Amniotic epithelial cell (primary cell): ENCODE measurements at regions not wholly inside any gene's neighbourhood (a gene's known extent, or its start where the extent isn't known, plus 50 kb on each side); places are given as distances from the start of the nearest gene placed in this dataset.

Experiments
- DNase-seq: peaks from one replicate; pipeline ENCODE4 v3.0.0-alpha.2; 2010; ENCODE audit warnings: low read depth

DNA sequence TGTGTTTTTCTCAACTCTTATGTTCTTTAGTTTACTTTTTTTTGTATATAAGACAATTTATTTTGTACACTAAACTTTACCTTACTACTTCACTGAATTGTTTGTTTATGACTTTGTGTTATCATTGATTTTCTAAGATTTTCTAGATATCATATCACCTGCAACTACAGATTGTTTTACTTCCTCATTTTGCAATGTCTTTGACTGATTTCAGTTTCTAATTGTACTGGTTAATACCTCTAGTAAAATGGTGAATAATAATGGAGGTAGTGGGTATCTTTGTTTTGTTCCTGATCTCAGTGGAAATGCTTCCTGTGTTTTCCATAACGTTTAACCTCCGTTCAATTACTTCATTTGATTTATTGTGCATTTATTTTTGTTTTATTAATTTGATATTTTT is 490.2 kb downstream of the TLL1 start:
- no peak for DNase-seq

DNA sequence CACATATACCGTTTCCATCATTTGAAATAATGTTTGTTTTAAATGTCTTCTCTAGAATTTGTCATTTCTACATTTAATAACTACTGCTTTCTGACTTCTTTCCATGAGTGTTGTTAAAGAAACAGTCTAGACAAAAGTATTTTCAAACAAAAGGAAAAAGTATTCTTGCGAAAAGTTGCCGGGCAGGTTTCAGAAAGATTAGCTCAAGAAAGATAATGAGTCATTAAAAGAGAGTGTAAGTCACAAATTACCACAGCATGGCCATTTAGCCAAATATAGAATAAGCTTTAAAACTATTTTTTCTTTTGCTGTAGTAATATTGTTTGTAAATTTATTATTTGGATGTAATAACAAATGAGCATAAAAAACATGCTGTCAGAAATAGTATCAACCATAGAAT is 493.0 kb downstream of the TLL1 start:
- no peak for DNase-seq

DNA sequence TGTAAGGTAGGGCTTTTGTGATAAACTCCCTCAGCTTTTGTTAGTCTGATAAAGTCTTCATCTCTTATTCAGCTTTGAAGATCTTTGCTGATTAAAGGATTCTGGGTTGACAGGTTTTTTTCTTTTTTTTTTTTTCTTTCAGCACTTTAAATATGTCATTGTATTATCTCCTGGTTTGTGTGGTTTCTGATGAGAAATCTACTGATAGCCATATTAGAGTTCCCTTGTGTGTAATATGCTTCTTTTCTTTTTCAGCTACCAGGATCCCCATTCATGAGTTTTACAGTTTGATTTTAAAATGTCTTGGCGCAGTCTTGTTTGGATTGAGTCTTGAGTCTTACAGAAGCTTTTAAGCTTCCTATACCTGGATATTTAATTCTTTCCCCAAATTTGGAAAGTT is 504.5 kb downstream of the TLL1 start:
- DNase-seq, result peak; percentile 3

DNA sequence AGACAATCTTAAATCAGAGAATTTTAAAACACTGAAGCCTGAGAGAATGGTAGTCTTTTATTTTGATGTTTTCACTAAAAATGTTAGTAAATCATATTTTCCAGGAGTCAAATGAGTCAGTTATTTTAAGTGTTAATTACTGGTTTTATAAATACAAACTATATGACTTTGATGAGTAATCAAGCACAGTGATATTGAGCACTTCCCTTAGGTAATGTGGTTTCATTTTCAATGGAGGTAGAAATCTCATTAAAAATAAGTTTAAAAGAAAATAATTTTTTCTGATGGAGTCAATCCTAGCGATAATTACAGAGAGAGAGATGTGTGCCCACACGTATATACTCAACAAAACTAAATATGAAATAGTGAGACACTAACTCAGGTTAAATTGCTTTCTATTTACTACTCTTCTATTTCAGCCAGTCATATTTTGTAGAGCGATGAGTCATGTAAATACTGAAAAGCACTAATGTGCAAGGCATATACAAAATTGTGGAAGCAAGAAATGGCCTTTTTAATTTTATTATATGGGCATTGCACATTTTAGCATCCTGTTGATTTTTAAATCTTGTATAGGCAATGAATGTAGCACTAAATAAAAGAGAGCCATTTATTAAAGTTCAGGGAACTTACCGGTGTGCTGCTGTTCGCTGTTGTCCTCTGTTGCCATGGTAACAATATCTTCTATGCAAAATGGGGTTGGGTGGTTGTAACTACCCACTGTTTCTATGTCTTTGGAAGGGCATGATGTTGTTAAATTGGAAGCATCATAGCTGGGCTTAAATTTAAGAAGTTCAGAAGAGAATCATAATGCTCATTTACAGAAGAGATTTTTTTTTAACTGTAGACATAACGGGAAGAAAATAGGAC is 513.7 kb downstream of the TLL1 start:
- peak; percentile 1 for DNase-seq

DNA sequence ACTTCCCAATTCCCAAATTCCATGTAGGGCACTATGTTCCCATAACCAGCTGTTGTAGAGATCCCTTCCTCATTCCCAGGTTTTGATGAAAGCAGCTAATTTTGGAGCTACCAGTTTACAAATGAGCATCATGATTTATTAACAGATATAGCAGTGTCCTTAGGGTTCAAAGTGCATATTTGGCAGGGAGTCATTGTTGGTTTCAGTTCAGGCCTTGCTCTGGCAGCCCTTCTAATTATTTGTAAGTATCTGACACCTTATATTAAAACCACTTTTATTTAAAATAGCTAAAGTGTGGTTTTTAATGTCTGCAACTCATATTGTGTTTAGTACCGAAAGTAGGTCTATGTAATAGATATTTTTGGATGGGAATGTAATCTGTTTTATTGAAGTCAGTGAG is 518.5 kb downstream of the TLL1 start:
- DNase-seq, result no peak

DNA sequence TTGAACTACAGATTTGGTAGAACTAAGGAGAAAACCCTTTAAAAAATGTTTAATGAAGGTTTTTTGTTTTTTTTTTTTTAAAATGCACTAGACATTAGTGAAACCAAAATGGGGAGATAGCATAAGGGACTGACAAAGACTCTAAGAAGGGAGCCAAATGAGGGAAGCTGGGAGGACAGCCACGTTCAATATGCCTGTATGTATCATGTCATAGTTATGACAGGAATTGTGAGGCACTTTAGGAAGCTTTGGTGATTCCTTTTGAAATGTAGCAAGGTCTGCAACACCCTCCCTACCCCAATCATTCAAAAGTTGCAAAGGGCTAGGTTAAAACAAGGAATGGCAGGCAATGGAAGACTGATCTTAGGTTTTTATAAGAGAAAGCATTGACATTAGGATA is 526.0 kb downstream of the TLL1 start:
- DNase-seq, result no peak

DNA sequence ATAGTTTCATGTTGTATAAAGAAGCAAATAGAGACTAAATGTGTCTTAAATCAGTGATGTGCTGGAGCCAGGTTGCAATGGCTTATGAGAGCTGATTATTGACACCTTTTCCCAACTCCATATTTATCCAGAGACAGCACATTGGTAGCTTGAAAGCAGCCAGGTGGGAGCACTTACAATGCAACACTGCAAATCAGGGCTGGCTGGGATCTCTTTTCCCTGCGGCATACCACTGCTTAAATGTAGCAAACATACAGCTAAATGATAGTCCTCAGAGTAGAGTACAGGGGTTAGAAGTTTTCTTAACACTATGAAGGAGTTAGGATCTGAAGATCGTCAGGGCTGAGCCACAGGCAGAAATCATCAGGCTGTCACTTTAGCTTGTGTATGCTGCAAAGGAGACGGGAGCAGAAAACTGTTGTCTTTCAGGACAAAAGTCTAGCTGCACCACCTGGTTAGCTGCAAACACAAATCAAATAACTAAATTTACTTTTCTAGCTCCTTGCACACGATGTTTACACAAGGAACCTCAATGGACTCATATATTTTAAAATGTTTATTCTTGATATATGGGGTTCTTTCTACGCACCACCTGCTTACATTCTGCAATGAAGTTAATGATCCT is 527.3 kb downstream of the TLL1 start:
- no peak for DNase-seq

DNA sequence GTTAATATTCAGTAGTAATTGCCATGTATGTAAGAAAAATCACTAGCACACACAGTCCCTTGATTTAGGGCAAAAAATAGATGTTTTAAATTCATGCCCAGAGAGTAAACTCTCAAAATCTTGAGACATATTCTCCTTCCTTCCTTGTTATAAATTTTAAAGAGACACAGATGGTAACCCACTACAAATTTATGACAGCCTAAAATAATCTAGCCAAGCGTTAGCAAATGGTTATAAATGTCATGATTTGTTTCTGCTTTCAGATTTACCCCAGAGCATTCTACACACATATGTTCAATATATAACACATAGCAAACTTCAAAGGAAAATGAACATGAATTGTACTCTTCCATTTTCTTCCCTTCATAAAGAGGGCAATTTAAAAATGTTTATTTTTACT is 540.3 kb downstream of the TLL1 start:
- DNase-seq, result no peak

DNA sequence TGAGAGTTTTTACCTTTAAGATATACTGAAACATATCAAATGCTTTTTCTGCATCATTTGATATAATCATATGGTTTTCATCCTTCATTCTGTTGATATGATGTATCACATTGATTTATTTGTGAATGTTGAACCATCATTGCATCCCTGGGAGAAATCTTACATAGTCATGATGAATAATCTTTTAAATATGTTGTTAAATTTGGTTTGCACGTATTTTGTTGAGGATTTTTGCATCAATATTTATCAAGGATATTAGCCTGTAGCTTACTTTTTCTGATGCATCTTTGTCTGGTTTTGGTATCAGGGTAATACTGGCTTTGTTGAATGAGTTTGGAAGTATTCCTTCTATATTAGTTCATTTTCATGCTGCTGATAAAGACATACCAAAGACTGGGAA is 541.4 kb downstream of the TLL1 start:
- no peak for DNase-seq

DNA sequence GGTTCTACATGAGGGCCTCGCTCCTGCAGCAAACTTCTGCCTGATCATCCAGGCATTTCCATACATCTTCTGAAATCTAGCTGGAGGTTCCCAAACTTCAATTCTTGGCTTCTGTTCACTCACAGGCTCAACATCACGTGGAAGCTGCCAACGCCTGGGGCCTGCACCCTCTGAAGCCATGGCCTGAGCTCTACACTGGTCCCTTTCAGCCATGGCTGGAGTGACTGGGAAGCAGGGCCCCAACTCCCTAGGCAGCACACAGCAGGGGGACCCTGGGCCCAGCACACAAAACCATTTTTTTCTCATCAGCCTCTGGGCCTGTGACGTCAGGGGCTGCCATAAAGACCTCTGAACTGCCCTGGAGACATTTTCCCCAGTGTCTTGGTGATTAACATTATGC is 542.7 kb downstream of the TLL1 start:
- DNase-seq, result no peak

DNA sequence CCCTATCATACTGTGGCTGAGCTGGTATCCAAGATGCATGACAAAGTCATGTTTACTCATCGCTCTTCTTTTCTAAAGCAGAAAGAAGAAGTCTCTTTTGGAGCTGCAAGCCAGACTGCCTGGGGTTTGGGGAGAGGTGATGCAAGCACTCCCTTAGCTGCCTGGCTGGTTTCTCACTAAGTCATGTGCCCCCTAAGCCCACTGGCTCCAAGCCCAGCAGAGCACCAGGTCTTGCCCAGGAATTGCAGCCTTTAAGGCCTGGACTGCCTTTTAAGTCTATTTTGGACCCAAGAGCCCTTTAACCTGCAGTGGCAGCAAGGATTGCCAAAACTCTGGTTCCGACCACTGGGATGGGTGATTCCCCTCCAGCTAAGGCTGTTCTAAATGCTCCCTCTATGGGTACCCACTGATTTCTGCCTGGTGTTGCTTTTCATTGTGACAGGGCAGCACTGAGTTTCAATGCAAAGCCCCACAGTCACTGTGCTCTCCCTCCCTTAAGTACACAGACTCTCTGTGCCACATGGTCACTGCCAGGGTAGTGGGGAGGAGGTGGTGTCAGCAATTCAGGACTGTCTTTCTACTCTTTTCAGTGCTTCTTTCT is 548.6 kb downstream of the TLL1 start:
- peak; percentile 62 for DNase-seq

DNA sequence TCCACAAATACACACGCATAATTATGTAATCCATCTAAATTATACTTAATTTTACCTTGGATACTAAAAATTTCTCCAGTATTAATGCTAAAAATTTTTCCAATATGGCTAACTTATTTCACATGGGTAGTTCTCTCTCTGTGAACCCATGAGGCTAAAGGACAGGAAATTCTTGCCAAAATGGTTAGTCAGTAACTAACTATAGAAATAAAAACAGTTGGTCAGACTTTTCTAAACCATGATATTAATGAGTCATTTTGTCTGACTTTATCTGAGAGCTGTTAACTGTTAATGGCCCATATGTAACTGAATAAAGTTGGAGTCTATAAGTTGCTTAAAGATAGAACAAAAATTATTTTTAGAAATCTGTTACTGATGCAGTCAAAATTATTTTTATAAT is 549.4 kb downstream of the TLL1 start:
- DNase-seq, result peak; percentile 47

DNA sequence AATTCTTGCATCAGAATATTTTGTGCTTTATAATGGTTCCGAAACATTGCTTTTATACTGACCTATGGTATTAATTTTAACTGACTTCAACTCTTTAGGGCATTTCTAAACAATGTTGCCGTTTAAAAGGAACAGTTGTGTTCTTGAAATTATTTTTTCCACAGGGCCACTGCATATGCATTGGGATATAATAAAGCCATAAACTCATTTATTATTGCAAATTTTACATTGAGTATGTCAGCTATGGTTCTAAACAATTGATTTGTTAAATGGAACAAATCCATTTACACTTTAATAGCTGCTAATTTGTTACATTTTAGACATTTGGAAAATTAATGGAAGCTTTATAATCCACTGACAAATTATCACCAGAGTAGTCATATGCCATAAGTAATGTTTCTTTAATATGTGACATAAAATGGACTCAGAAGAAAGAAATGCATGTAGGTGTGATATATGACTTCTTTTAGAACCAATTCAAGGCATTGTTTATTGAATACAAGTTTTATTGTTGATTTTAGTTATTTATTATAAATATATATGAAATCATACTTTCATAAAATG is 553.3 kb downstream of the TLL1 start:
- no peak for DNase-seq

DNA sequence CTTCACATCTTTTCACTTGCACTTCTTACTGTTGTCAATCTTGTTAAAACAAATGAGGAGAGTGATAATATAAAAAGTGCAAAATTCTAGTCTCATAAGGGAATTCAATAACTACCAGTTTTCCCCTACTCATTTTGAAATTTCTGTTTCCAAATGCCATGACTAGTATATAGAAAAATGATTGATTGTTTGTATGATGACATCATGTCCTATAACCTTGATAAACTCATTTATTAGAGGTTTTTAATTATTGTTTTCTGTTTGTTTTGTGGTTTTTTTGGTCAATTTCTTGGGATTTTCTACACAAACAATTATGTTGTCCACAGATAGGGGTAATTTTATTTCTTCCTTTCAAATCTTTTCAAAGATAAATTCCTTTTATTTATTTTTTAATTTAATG is 559.1 kb downstream of the TLL1 start:
- no peak for DNase-seq

DNA sequence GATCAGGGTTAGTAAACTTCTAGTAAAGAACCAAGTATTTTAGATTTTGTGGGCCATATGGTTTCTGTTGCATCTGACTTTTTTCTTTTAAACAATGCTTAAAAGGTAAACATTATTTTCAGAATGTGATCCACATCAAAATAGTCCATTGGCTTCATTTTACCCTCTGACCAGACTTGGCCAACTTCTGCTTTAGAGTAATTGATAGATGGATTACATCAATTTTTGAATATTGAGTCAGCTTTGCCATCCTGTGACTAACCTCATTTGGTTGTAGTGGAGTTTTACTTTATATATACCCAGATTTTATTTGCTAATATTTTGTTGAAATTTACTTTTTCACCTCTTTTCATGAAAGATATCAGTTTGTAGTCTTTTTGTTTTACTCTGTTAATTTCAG is 559.8 kb downstream of the TLL1 start:
- DNase-seq, result no peak

DNA sequence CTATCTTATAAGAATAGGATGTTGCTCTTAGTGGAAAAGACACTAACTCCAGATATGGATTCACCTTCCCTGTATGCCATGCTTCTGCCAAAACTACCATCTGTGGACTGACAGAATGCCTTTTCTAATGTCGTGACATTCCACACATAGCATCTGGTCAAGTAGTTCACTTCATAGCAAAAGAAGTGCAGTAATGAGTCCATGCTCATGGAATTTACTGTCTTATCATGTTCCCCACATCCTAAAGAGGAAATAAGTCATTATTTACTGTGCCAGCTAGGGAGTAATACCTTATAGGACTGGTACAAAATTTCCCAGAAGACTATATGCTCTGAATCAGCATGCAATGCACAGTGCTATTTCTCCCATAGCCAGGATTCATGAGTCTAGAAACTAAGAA is 562.4 kb downstream of the TLL1 start:
- peak; percentile 91 for DNase-seq

DNA sequence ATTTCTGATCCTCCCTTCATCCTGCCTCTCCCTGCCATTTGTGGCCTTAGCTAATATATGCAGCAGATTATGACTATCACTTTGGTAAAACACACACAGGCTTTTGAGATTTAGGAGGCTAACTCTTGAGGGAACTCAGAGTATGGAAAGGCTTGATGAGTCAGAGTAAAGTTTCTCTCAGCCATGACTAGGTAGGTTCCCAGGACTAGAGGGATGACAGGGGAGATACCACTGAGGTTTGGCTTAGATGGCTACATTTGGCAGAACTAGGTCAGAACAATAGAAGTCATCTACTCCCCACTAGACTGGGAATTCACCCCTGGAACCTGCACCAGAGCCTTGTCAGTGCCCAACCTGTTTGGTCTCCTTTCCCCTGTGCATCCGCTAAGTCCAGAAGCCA is 585.7 kb downstream of the TLL1 start:
- DNase-seq, result peak; percentile 50

DNA sequence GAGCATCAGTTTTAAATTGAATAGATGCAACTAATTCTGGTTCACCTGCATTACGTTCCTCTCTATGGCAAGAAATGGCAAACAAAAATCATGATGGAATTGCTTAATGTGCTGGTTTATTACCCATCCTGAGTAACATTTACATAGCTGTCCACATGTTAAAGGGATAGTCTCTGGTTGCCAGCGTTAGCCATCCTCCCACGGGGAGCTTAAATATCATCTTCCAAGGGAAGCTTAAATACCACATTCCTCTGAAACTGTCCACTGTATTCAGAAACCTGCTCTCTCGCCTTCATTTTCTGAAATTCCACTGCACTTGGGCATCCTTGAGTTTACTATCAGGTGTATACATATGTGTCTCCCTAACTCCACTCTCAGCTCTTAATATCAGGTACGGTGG is 586.6 kb downstream of the TLL1 start:
- DNase-seq, result peak; percentile 12

DNA sequence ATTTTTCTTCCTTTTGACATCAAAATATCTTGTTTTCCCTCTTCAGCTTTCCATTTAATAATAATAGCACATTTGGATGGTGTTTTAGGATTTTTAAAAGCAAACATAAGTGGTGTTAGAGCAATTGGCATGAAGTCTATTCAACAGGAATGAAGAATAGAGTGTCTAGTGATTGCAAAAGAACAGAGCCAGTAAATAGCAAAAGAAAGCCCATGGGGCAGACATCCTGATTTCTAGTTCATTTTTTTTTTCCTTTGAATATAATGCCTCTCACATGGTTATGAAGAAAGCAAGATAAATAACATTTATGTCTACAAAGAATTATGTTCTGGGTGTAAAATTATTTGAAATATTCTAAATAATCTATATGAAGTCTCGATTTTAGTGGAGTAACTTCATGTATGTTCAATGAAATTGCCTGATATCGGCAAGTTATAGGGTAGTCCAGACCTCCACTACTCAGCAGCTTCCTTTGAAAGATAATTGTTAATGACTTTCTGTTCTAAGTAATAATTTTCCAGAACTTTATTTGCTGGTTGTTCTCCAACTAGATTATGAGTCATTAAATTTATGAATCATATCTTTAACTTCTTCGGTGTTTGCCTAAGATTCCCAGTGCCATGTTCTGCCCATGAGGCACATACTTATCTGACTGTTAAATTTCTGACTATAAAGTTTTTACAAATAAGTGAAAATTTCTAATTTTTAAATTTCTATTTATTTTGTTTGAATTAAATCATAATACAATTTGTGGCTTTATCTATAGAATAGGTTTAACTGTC is 587.9 kb downstream of the TLL1 start:
- DNase-seq, result peak; percentile 52

DNA sequence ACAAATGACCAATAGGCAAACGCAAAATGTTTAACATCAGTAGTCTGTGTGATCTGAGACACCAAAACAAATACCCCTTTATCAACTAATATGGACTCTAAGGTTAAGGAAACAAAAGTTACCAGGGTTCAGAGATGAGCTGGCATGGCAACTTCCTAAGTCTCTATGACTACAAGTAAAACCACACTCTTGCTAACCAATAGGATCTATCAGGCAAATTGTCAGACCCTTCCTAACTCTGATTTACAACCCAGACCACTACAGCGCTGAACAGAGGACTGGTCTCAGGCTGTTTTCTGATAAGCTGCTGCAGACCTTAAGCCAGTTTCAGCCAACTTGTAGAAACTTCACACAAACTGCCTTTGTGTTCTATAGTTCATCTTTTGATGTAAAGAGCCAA is 608.0 kb downstream of the TLL1 start:
- no peak for DNase-seq

DNA sequence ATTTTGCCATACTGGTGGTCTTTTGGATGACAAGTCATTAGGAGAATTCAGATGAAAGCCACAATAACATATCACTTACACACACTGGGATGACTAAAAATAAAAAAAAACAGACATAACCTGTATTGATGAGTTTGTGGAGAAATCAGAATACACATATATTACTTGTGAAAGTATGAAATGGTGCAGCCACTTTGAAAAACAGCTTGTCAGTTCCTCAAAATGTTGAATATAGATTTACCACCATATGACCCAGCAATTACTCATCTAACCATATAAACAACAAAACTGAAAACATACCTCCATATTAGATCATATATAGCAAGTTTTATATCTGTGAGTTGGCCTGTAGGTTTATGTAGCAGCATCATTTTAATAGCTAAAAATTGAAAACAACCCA is 608.7 kb downstream of the TLL1 start:
- DNase-seq, result no peak

DNA sequence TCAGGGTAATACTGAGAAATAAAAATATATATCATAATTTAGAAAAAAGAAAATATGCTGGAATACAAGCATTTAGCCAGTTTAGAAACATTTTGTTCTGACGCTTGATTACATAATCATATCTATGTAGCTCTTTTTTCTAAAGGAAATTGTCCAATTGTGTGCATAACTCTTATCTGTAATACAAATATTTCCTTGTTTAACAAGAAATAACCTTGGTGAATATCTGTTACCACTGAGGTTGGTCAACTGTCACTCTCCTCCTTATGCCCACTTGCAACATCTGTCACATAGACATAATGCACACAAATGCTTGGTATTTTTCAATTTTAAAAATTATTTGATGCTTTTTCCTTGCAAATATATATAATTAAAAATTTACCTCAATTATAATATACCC is 609.7 kb downstream of the TLL1 start:
- peak; percentile 34 for DNase-seq
